GM18519 (cell line): ENCODE measurements at regions not wholly inside any gene's neighbourhood (a gene's known extent, or its start where the extent isn't known, plus 50 kb on each side); places are given as distances from the start of the nearest gene placed in this dataset.
"Not testable (repeated sequence)": the region's sequence is repeated elsewhere in the genome, so short reads cannot be mapped to it uniquely, and the experiment has no call there.

Experiments used
- ATAC-seq: cut with Tn5 transposase; IDR thresholded peaks from one replicate; pipeline ENCODE4 v1.9.1; 2021; ENCODE audit warnings: mild to moderate bottlenecking, moderate library complexity; ENCODE audit not compliant: unreplicated experiment, low FRiP score

- no peak for ATAC-seq
These were observed 387.1 kb downstream of the THBS2 start for GRCh38 chr6:168866534-168866933.

GRCh38 chr6:168865522-168865921, 388.1 kb downstream of the THBS2 start:
- ATAC-seq, result no peak

GRCh38 chr6:168864541-168865460, 388.8 kb downstream of the THBS2 start:
- ATAC-seq, result no peak

GRCh38 chr6:168863467-168863866, 390.2 kb downstream of the THBS2 start:
- ATAC-seq, result no peak

- ATAC-seq, result no peak
These were observed 391.2 kb downstream of the THBS2 start for GRCh38 chr6:168862346-168862980.

- ATAC-seq, result no peak
These were observed 392.7 kb downstream of the THBS2 start for GRCh38 chr6:168860987-168861386.

- ATAC-seq, result no peak
These were observed 393.3 kb downstream of the THBS2 start for GRCh38 chr6:168860341-168860740.

- ATAC-seq, result no peak
These were observed 394.7 kb downstream of the THBS2 start for GRCh38 chr6:168858926-168859325.

GRCh38 chr6:168856914-168857313, 396.7 kb downstream of the THBS2 start:
- no peak for ATAC-seq

- ATAC-seq, result no peak
These were observed 401.2 kb downstream of the THBS2 start for GRCh38 chr6:168852376-168852884.

GRCh38 chr6:168851460-168852375, 401.9 kb downstream of the THBS2 start:
- no peak for ATAC-seq

- not testable (repeated sequence) for ATAC-seq
These were observed 403.5 kb downstream of the THBS2 start for GRCh38 chr6:168850027-168850736.

- no peak for ATAC-seq
These were observed 404.2 kb downstream of the THBS2 start for GRCh38 chr6:168849459-168849858.

- no peak for ATAC-seq
These were observed 404.8 kb downstream of the THBS2 start for GRCh38 chr6:168848797-168849196.

GRCh38 chr6:168844821-168845609, 404.0 kb downstream of the SMOC2 start:
- ATAC-seq, result no peak

GRCh38 chr6:168842632-168843212, 401.7 kb downstream of the SMOC2 start:
- not testable (repeated sequence) for ATAC-seq

- ATAC-seq, result no peak
These were observed 400.8 kb downstream of the SMOC2 start for GRCh38 chr6:168841609-168842278.

- ATAC-seq, result not testable (repeated sequence)
These were observed 399.9 kb downstream of the SMOC2 start for GRCh38 chr6:168840932-168841331.
